PC-3 (cell line): ENCODE measurements at regions not wholly inside any gene's neighbourhood (a gene's known extent, or its start where the extent isn't known, plus 50 kb on each side); places are given as distances from the start of the nearest gene placed in this dataset.

Source experiments
- ATAC-seq: fragments of 200-7000 bp; cut with Tn5 transposase; 2 replicates; pipeline ENCODE4 v1.9.1; 2020; ENCODE audit warnings: mild to moderate bottlenecking, moderate library complexity
- BruUV-seq: library from RNA; stranded (reverse); fragments of 400-500 nt; replicated peaks from 2 replicates; lab custom pipeline; 2021; lab: Mats Ljungman, UMichigan
- CTCF ChIA-PET: fragments of 300-600 bp; sonication (Branson Sonifier 250); formaldehyde crosslinking; loops from one replicate; lab custom pipeline; 2022; ENCODE audit warnings: antibody characterized with exemption; lab: Charles Lee
- POLR2A ChIA-PET: fragments of 300-600 bp; sonication (Branson Sonifier 250); formaldehyde crosslinking; loops from one replicate; lab custom pipeline; 2022; ENCODE audit warnings: antibody characterized with exemption; ENCODE audit not compliant: unreplicated experiment; lab: Charles Lee
- DNase-seq: peaks from one replicate; pipeline ENCODE4 v3.0.0-alpha.2; 2015
- H2AFZ ChIP-seq: fragments of 300-600 bp; sonication (generic); 2 replicates; pipeline ENCODE4 v1.6.0; 2016; ENCODE audit warnings: antibody characterized with exemption, low read length
- H3F3A ChIP-seq: fragments of 300-600 bp; sonication (generic); one replicate; pipeline ENCODE4 v1.6.0; 2017; ENCODE audit warnings: antibody characterized with exemption, low read length, control low read depth, mild to moderate bottlenecking; ENCODE audit not compliant: unreplicated experiment
- H3K27ac ChIP-seq: fragments of 300-600 bp; sonication (generic); 2 replicates; pipeline ENCODE4 v1.5.1; 2016; ENCODE audit warnings: mild to moderate bottlenecking, low read length
- H3K27me3 ChIP-seq: fragments of 300-600 bp; sonication (generic); 2 replicates; pipeline ENCODE4 v1.6.1; 2016; ENCODE audit warnings: low read length, mixed read lengths
- H3K36me3 ChIP-seq: fragments of 300-600 bp; sonication (generic); 2 replicates; pipeline ENCODE4 v1.6.1; 2016; ENCODE audit warnings: low read depth, mixed run types, low read length, mixed read lengths
- H3K4me1 ChIP-seq: fragments of 300-600 bp; sonication (generic); 2 replicates; pipeline ENCODE4 v1.5.1; 2016; ENCODE audit warnings: low read length; ENCODE audit not compliant: insufficient read depth
- H3K4me2 ChIP-seq: fragments of 300-600 bp; sonication (generic); 2 replicates; pipeline ENCODE4 v1.6.0; 2016; ENCODE audit warnings: low read length
- H3K4me3 ChIP-seq: fragments of 300-600 bp; sonication (generic); 2 replicates; pipeline ENCODE4 v1.5.1; 2016; ENCODE audit warnings: mild to moderate bottlenecking, low read length, mixed read lengths
- H3K79me2 ChIP-seq: fragments of 300-600 bp; sonication (generic); 2 replicates; pipeline ENCODE4 v1.6.1; 2017; ENCODE audit warnings: low read length, mixed read lengths
- H3K9ac ChIP-seq: fragments of 300-600 bp; sonication (generic); 2 replicates; pipeline ENCODE4 v1.6.0; 2016; ENCODE audit warnings: mild to moderate bottlenecking, low read length
- H3K9me2 ChIP-seq: fragments of 300-600 bp; sonication (generic); replicated peaks from 2 replicates; pipeline ENCODE4 v1.6.1; 2016; ENCODE audit warnings: mixed run types, low read length, mixed read lengths
- H3K9me3 ChIP-seq: fragments of 300-600 bp; sonication (generic); 2 replicates; pipeline ENCODE4 v1.6.1; 2016; ENCODE audit warnings: low read length, mixed read lengths
- H4K20me1 ChIP-seq: fragments of 300-600 bp; sonication (generic); 2 replicates; pipeline ENCODE4 v1.6.1; 2016; ENCODE audit warnings: low read length, mixed read lengths
- EZH2 ChIP-seq: fragments of 300-600 bp; sonication (generic); IDR thresholded peaks from one replicate; pipeline ENCODE4 v1.6.1; 2017; ENCODE audit warnings: antibody characterized with exemption, mild to moderate bottlenecking, low read length; ENCODE audit not compliant: unreplicated experiment
- EZH2phosphoT487 ChIP-seq: fragments of 300-600 bp; sonication (generic); IDR thresholded peaks from 2 replicates; pipeline ENCODE4 v1.6.1; 2018; ENCODE audit warnings: mild to moderate bottlenecking, antibody characterized with exemption, low read length, borderline replicate concordance
- intact Hi-C: fragments of 100-400 bp; cut with micrococcal nuclease; formaldehyde crosslinking; loops from 2 replicates; pipeline ENCODE4 v1.9.0; 2023
- TF ChIP-seq, protein P1 (sequence below): fragments of 300-600 bp; sonication (generic); conservative IDR thresholded peaks from 2 replicates; pipeline ENCODE4 v1.5.1; 2017; ENCODE audit warnings: antibody characterized with exemption, low read depth, mild to moderate bottlenecking, low read length

- Histone ChIP-seq H3K9me2 (no peaks in the 10 kb centered on the region), H3K9me3 (no peaks in the 10 kb centered on the region)
- POLR2A ChIA-PET, result no interaction called here
Measured at GRCh38 chr18:56545464-56545863, 92.9 kb downstream of the TXNL1 start.

DNA sequence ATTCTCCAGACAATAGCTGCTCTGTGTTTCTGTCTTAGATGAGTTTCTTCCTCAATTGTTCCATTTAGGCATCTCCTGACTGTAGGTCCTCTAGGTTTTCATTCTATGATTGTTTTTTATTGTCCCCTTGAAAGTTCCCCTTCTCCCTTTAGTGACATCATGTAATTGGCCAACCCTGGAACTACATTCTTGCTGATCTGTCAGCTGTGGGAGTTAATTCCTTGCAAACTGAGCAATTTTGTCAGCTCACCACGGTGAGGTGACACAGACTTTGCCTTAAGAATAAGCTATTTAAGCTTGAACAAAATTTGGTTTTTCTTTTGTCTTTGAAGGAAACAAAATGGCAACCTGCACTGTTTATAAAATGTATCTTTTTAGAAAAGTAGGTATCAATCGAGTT, 95.9 kb downstream of the TXNL1 start:
- Histone ChIP-seq H3K27me3 (no peaks in the 10 kb centered on the region), H2AFZ (no peak overlapping the region), H3K9me2 (no peaks in the 10 kb centered on the region), H3K27ac (no peak overlapping the region), H3K79me2 (no peaks in the 10 kb centered on the region), H4K20me1 (no peaks in the 10 kb centered on the region), H3K4me2 (no peak overlapping the region), H3K4me3 (no peak overlapping the region), H3K9ac (no peak overlapping the region), H3K4me1 (no peaks in the 10 kb centered on the region), H3K36me3 (no peaks in the 10 kb centered on the region), H3K9me3 (no peaks in the 10 kb centered on the region), H3F3A (no peaks in the 10 kb centered on the region)
- BruUV-seq, result no TSS peak
- ATAC-seq (no peak), DNase-seq (no peak)
- intact Hi-C loops, result no loop called here
- TF ChIP-seq EZH2phosphoT487 (no peak), EZH2 (no peak)
- TF ChIP-seq, protein P1, sequence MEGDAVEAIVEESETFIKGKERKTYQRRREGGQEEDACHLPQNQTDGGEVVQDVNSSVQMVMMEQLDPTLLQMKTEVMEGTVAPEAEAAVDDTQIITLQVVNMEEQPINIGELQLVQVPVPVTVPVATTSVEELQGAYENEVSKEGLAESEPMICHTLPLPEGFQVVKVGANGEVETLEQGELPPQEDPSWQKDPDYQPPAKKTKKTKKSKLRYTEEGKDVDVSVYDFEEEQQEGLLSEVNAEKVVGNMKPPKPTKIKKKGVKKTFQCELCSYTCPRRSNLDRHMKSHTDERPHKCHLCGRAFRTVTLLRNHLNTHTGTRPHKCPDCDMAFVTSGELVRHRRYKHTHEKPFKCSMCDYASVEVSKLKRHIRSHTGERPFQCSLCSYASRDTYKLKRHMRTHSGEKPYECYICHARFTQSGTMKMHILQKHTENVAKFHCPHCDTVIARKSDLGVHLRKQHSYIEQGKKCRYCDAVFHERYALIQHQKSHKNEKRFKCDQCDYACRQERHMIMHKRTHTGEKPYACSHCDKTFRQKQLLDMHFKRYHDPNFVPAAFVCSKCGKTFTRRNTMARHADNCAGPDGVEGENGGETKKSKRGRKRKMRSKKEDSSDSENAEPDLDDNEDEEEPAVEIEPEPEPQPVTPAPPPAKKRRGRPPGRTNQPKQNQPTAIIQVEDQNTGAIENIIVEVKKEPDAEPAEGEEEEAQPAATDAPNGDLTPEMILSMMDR, result no peak
- ChIA-PET CTCF (no interaction called here), POLR2A (no interaction called here)

More at GRCh38 chr18:56545464-56545863, 92.9 kb downstream of the TXNL1 start:
- no peaks in the 10 kb centered on the region for H3K4me1 ChIP-seq
- ATAC-seq (no peak), DNase-seq (no peak)
- TF ChIP-seq EZH2phosphoT487, result no peak
- TF ChIP-seq EZH2, result no peak
- TF ChIP-seq, protein P1, result no peak
- no peak overlapping the region for H3K27ac ChIP-seq
- H3F3A ChIP-seq, result no peaks in the 10 kb centered on the region
- no peaks in the 10 kb centered on the region for H4K20me1 ChIP-seq
- intact Hi-C loops, result no loop called here
- no peak overlapping the region for H3K4me2 ChIP-seq
- no peaks in the 10 kb centered on the region for H3K27me3 ChIP-seq
- CTCF ChIA-PET, result no interaction called here
- no TSS peak for BruUV-seq
- no peaks in the 10 kb centered on the region for H3K79me2 ChIP-seq
- no peak overlapping the region for H3K9ac ChIP-seq
- no peaks in the 10 kb centered on the region for H3K36me3 ChIP-seq
- H2AFZ ChIP-seq, result no peak overlapping the region
- no peak overlapping the region for H3K4me3 ChIP-seq

- no peak overlapping the region for H3K4me2 ChIP-seq
- DNase-seq (no peak), ATAC-seq (no peak)
- no peaks in the 10 kb centered on the region for H3K36me3 ChIP-seq
- H3K79me2 ChIP-seq, result no peaks in the 10 kb centered on the region
- no peaks in the 10 kb centered on the region for H3K27me3 ChIP-seq
- H2AFZ ChIP-seq, result no peak overlapping the region
- CTCF ChIA-PET, result no interaction called here
- no peak overlapping the region for H3K9ac ChIP-seq
- POLR2A ChIA-PET, result no interaction called here
- intact Hi-C loops, result no loop called here
- H3K27ac ChIP-seq, result no peak overlapping the region
- no peaks in the 10 kb centered on the region for H3K4me1 ChIP-seq
- no peaks in the 10 kb centered on the region for H3K9me3 ChIP-seq
- H3F3A ChIP-seq, result no peaks in the 10 kb centered on the region
- TF ChIP-seq EZH2 (no peak), EZH2phosphoT487 (no peak)
- TF ChIP-seq, protein P1, result no peak
- H3K4me3 ChIP-seq, result no peak overlapping the region
- H4K20me1 ChIP-seq, result no peaks in the 10 kb centered on the region
- no peaks in the 10 kb centered on the region for H3K9me2 ChIP-seq
- BruUV-seq, result no TSS peak
Measured at GRCh38 chr18:56541793-56542192, 96.6 kb downstream of the TXNL1 start.
